ENCODE measurements at regions not wholly inside any gene's neighbourhood (a gene's known extent, or its start where the extent isn't known, plus 50 kb on each side); places are given as distances from the start of the nearest gene placed in this dataset.

GRCh38 chr6:91075244-91075976 is 488.5 kb upstream of the MAP3K7 start:
- no peaks in the 10 kb centered on the region for H3K36me3 ChIP-seq (ENCODE audit: control insufficient read depth in 4 of 4, insufficient read depth in 3 of 4, low read depth in 1 of 4, low read length in 3 of 4)
- H3K4me1 ChIP-seq (ENCODE audit: control insufficient read depth in 4 of 4, insufficient read depth in 4 of 4, low read length in 3 of 4), result no peaks in the 10 kb centered on the region
- H3K27me3 ChIP-seq (ENCODE audit: control insufficient read depth in 4 of 4, insufficient read depth in 4 of 4, low read length in 3 of 4), result no peaks in the 10 kb centered on the region
- no peaks in the 10 kb centered on the region for H3K9me3 ChIP-seq (ENCODE audit: control insufficient read depth in 4 of 4, low read length in 3 of 4)
- 62% methylated on average over 5 of the region's 5 CpGs for WGBS
- H3K9ac ChIP-seq (ENCODE audit: low read depth in 1 of 2, low read length in 2 of 2), result no peak overlapping the region
- DNase-seq (ENCODE audit: low spot score), result no peak
- H3K4me3 ChIP-seq (ENCODE audit: low read depth in 1 of 3, low read length in 3 of 3), result no peak overlapping the region
- no peak for TF ChIP-seq NR2F2 (IDR thresholded peaks at IDR 0.05)
- no peak overlapping the region for H3K27ac ChIP-seq (ENCODE audit: low read depth in 1 of 2, low read length in 2 of 2)

- TF ChIP-seq CTCF (IDR thresholded peaks at IDR 0.05; ENCODE audit: low read depth, low read length, missing input control) (no peak), ATF3 (IDR thresholded peaks at IDR 0.05) (no peak), EGR1 (IDR thresholded peaks at IDR 0.05; ENCODE audit: low read depth in 2 of 2) (no peak), ZBTB33 (IDR thresholded peaks at IDR 0.05) (no peak), RAD21 (IDR thresholded peaks at IDR 0.05) (no peak), JUND (IDR thresholded peaks at IDR 0.05) (no peak), TAF1 (conservative IDR thresholded peaks at IDR 0.05) (no peak), HNF4A (conservative IDR thresholded peaks at IDR 0.05) (no peak), RXRA (IDR thresholded peaks at IDR 0.05) (no peak), NR2F2 (IDR thresholded peaks at IDR 0.05) (no peak), FOXA1 (IDR thresholded peaks at IDR 0.05) (no peak), YY1 (IDR thresholded peaks at IDR 0.05) (no peak)
- no peak overlapping the region for H3K4me3 ChIP-seq (ENCODE audit: low read depth in 1 of 3, low read length in 3 of 3)
- no peaks in the 10 kb centered on the region for H3K4me1 ChIP-seq (ENCODE audit: control insufficient read depth in 4 of 4, insufficient read depth in 4 of 4, low read length in 3 of 4)
- no peak overlapping the region for H3K9ac ChIP-seq (ENCODE audit: low read depth in 1 of 2, low read length in 2 of 2)
- H3K27me3 ChIP-seq (ENCODE audit: control insufficient read depth in 4 of 4, insufficient read depth in 4 of 4, low read length in 3 of 4), result peaks cover 0 to 4% (median 0%) of the 10 kb centered on the region in 4 donors
- no peak overlapping the region for H3K27ac ChIP-seq (ENCODE audit: low read depth in 1 of 2, low read length in 2 of 2)
- 78% methylated on average over 1 of the region's 1 CpG for WGBS
- DNase-seq (ENCODE audit: low spot score), result no peak
- H3K36me3 ChIP-seq (ENCODE audit: control insufficient read depth in 4 of 4, insufficient read depth in 3 of 4, low read depth in 1 of 4, low read length in 3 of 4), result no peaks in the 10 kb centered on the region
- no peaks in the 10 kb centered on the region for H3K9me3 ChIP-seq (ENCODE audit: control insufficient read depth in 4 of 4, low read length in 3 of 4)
Measured at GRCh38 chr6:91063362-91063761, 476.5 kb upstream of the MAP3K7 start.

- TF ChIP-seq SP1 (IDR thresholded peaks at IDR 0.05) (no peak), RAD21 (IDR thresholded peaks at IDR 0.05) (no peak), CTCF (IDR thresholded peaks at IDR 0.05; ENCODE audit: low read depth, low read length, missing input control) (no peak), EGR1 (IDR thresholded peaks at IDR 0.05; ENCODE audit: low read depth in 2 of 2) (no peak), REST (IDR thresholded peaks at IDR 0.05) (no peak)
- WGBS, result 79% methylated on average over 1 of the region's 1 CpG
- peaks cover 0 to 8% (median 1%) of the 10 kb centered on the region in 4 donors for H3K9me3 ChIP-seq (ENCODE audit: control insufficient read depth in 4 of 4, low read length in 3 of 4)
- H3K27me3 ChIP-seq (ENCODE audit: control insufficient read depth in 4 of 4, insufficient read depth in 4 of 4, low read length in 3 of 4), result peaks cover 0 to 2% (median 0%) of the 10 kb centered on the region in 4 donors
- no peak overlapping the region for H3K9ac ChIP-seq (ENCODE audit: low read depth in 1 of 2, low read length in 2 of 2)
- no peak overlapping the region for H3K27ac ChIP-seq (ENCODE audit: low read depth in 1 of 2, low read length in 2 of 2)
- no peak for DNase-seq (ENCODE audit: low spot score)
- H3K4me1 ChIP-seq (ENCODE audit: control insufficient read depth in 4 of 4, insufficient read depth in 4 of 4, low read length in 3 of 4), result no peaks in the 10 kb centered on the region
- no peak overlapping the region for H3K4me3 ChIP-seq (ENCODE audit: low read depth in 1 of 3, low read length in 3 of 3)
- H3K36me3 ChIP-seq (ENCODE audit: control insufficient read depth in 4 of 4, insufficient read depth in 3 of 4, low read depth in 1 of 4, low read length in 3 of 4), result no peaks in the 10 kb centered on the region
Measured at GRCh38 chr6:91057689-91058088, 470.8 kb upstream of the MAP3K7 start.

All from liver (tissue), 8 donors.